Ectodermal cell (in vitro differentiated cells): ENCODE measurements at regions not wholly inside any gene's neighbourhood (a gene's known extent, or its start where the extent isn't known, plus 50 kb on each side); places are given as distances from the start of the nearest gene placed in this dataset.

Experiments
- H3K27ac ChIP-seq: 2 replicates; pipeline ENCODE4 v1.7.0; 2013; ENCODE audit warnings: mild to moderate bottlenecking, low read depth, low read length; ENCODE audit not compliant: insufficient read depth, poor library complexity, severe bottlenecking
- H3K27me3 ChIP-seq: 2 replicates; pipeline ENCODE4 v1.7.0; 2013; ENCODE audit warnings: mild to moderate bottlenecking, low read length; ENCODE audit not compliant: insufficient read depth, control insufficient read depth, poor library complexity, severe bottlenecking
- H3K36me3 ChIP-seq: one replicate; pipeline ENCODE4 v1.7.0; 2013; ENCODE audit warnings: low read length; ENCODE audit not compliant: control insufficient read depth, insufficient read depth
- H3K4me1 ChIP-seq: one replicate; pipeline ENCODE4 v1.7.0; 2013; ENCODE audit warnings: low read length; ENCODE audit not compliant: control insufficient read depth, insufficient read depth
- H3K4me3 ChIP-seq: 2 replicates; pipeline ENCODE4 v1.7.0; 2013; ENCODE audit warnings: low read depth, low read length, control low read depth; ENCODE audit not compliant: insufficient read depth
- H3K9me3 ChIP-seq: 2 replicates; pipeline ENCODE4 v1.7.0; 2013; ENCODE audit warnings: mild to moderate bottlenecking, low read length, moderate library complexity; ENCODE audit not compliant: control insufficient read depth
- WGBS, 2 experiments: methylation state at CpG; one replicate each; pipeline ENCODE4 v1.1.7; 2013; ENCODE audit warnings: missing lambda C conversion rate in 2 of 2; 5-methylcytosine and 5-hydroxymethylcytosine counted together

- Histone ChIP-seq H3K9me3 (no peaks in the 10 kb centered on the region), H3K4me1 (peaks cover 21% of the 10 kb centered on the region), H3K27ac (no peak overlapping the region), H3K27me3 (no peaks in the 10 kb centered on the region), H3K4me3 (no peak overlapping the region), H3K36me3 (no peaks in the 10 kb centered on the region)
- WGBS, 2 experiments = 94 to 95% methylated on average over 20 of the region's 20 CpGs
These were observed 52.0 kb upstream of the GATA5 start for GRCh38 chr20:62527781-62528180.

GRCh38 chr20:62528983-62529891 lies 53.4 kb upstream of the GATA5 start:
- Histone ChIP-seq H3K27me3 (no peaks in the 10 kb centered on the region), H3K27ac (no peak overlapping the region), H3K4me3 (no peak overlapping the region), H3K4me1 (peaks cover 13% of the 10 kb centered on the region), H3K9me3 (no peaks in the 10 kb centered on the region), H3K36me3 (no peaks in the 10 kb centered on the region)
- 92 to 93% methylated on average over 25 of the region's 25 CpGs for WGBS, 2 experiments

- no peaks in the 10 kb centered on the region for H3K36me3 ChIP-seq
- H3K4me3 ChIP-seq = no peak overlapping the region
- H3K27ac ChIP-seq = no peak overlapping the region
- peaks cover 5% of the 10 kb centered on the region for H3K4me1 ChIP-seq
- no peaks in the 10 kb centered on the region for H3K27me3 ChIP-seq
- H3K9me3 ChIP-seq = no peaks in the 10 kb centered on the region
- 85 to 88% methylated on average over 25 of the region's 25 CpGs for WGBS, 2 experiments
These were observed 54.3 kb upstream of the GATA5 start for GRCh38 chr20:62529896-62530642.

GRCh38 chr20:62530643-62531032 lies 54.8 kb upstream of the GATA5 start:
- 93 to 95% methylated on average over 16 of the region's 16 CpGs for WGBS, 2 experiments
- no peaks in the 10 kb centered on the region for H3K9me3 ChIP-seq
- H3K27ac ChIP-seq = no peak overlapping the region
- no peak overlapping the region for H3K4me3 ChIP-seq
- peaks cover 4% of the 10 kb centered on the region for H3K4me1 ChIP-seq
- no peaks in the 10 kb centered on the region for H3K36me3 ChIP-seq
- H3K27me3 ChIP-seq = no peaks in the 10 kb centered on the region

GRCh38 chr20:62531046-62531838 lies 55.4 kb upstream of the GATA5 start:
- H3K36me3 ChIP-seq = no peaks in the 10 kb centered on the region
- no peaks in the 10 kb centered on the region for H3K9me3 ChIP-seq
- H3K27me3 ChIP-seq = no peaks in the 10 kb centered on the region
- no peak overlapping the region for H3K4me3 ChIP-seq
- 93 to 94% methylated on average over 23 of the region's 23 CpGs for WGBS, 2 experiments
- peaks cover 4% of the 10 kb centered on the region for H3K4me1 ChIP-seq
- no peak overlapping the region for H3K27ac ChIP-seq

GRCh38 chr20:62532921-62533320 lies 57.1 kb upstream of the GATA5 start:
- Histone ChIP-seq H3K36me3 (no peaks in the 10 kb centered on the region), H3K9me3 (no peaks in the 10 kb centered on the region), H3K4me3 (no peak overlapping the region), H3K4me1 (no peaks in the 10 kb centered on the region), H3K27ac (no peak overlapping the region), H3K27me3 (no peaks in the 10 kb centered on the region)
- WGBS, 2 experiments = 94 to 95% methylated on average over 12 of the region's 12 CpGs

- WGBS, 2 experiments = 85 to 86% methylated on average over 19 of the region's 19 CpGs
- Histone ChIP-seq H3K36me3 (no peaks in the 10 kb centered on the region), H3K27ac (no peak overlapping the region), H3K9me3 (no peaks in the 10 kb centered on the region), H3K4me1 (no peaks in the 10 kb centered on the region), H3K27me3 (no peaks in the 10 kb centered on the region), H3K4me3 (no peak overlapping the region)
These were observed 58.0 kb upstream of the GATA5 start for GRCh38 chr20:62533591-62534495.

GRCh38 chr20:62534526-62535221 lies 58.9 kb upstream of the GATA5 start:
- no peak overlapping the region for H3K4me3 ChIP-seq
- no peaks in the 10 kb centered on the region for H3K36me3 ChIP-seq
- no peaks in the 10 kb centered on the region for H3K27me3 ChIP-seq
- H3K4me1 ChIP-seq = no peaks in the 10 kb centered on the region
- no peaks in the 10 kb centered on the region for H3K9me3 ChIP-seq
- no peak overlapping the region for H3K27ac ChIP-seq
- WGBS, 2 experiments = 89 to 92% methylated on average over 29 of the region's 29 CpGs

GRCh38 chr20:62535282-62535811 lies 59.6 kb upstream of the GATA5 start:
- Histone ChIP-seq H3K27me3 (no peaks in the 10 kb centered on the region), H3K9me3 (no peaks in the 10 kb centered on the region), H3K27ac (no peak overlapping the region), H3K4me1 (no peaks in the 10 kb centered on the region), H3K4me3 (no peak overlapping the region), H3K36me3 (no peaks in the 10 kb centered on the region)
- 93% methylated on average over 11 of the region's 11 CpGs for WGBS, 2 experiments
